Activated naive CD4-positive, alpha-beta T cell (primary cell): ENCODE measurements at regions not wholly inside any gene's neighbourhood (a gene's known extent, or its start where the extent isn't known, plus 50 kb on each side); places are given as distances from the start of the nearest gene placed in this dataset.
"Not testable (repeated sequence)": the region's sequence is repeated elsewhere in the genome, so short reads cannot be mapped to it uniquely, and the experiment has no call there.

Source experiments
- DNase-seq, 4 experiments: peaks; one replicate each; lab custom pipeline; 2025; lab: John Stamatoyannopoulos, UW

GRCh38 chr2:59326581-59327365, 1085.6 kb upstream of the FANCL start:
- DNase-seq: not testable (repeated sequence)

GRCh38 chr2:59322870-59323269, 1081.7 kb upstream of the FANCL start:
- DNase-seq: no peak

DNA sequence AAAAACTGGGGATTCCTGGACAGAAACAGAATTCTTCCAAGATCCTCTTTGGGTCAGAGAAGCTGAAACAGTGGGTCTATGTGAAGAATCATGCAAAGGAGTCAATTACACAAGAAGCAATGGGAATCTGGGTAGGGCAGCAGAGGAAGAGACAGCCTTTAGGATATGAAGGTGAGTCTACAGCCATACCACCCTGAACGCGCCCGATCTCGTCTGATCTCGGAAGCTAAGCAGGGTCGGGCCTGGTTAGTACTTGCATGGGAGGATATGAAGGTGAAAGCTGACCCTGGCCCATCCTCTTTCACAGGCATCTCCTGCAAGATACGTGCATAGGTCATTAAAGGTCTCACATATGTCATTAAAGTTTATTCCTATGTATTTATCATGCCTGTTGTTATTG, 1080.9 kb upstream of the FANCL start:
- no peak for DNase-seq

DNA sequence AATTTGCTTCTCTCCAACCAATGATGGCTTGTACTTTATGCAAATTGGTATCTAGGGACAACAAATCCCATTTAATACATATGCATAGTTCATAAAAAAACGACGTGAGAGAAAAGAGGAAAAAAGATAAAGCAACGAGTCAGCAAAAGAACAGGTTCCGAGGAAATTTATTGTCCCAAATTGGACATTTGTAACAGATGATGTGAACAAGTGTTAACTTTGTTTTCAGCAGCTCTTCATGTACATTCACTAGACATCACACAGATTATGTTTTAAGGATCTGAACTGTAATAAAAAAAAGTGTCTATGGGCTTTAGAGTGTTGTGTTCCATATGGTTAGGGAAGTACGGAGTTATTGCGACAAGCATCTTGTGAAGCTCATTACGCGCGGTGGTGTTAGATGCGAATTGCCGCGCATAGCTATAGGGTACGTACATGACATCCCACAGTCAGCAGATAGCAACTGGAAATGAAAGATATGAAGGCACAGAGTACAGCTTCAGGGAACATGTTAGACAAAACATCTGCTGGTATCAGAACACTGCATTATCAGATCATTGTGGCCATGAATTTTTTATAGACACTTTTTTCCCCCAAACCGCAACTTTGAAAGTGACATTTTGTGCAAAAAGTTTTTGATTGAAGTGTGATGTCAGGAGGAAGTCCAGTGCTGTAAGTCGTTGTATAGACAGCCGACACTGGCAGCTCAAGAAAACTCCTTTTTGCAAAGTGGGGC, 1073.1 kb upstream of the FANCL start:
- no peak for DNase-seq

DNA sequence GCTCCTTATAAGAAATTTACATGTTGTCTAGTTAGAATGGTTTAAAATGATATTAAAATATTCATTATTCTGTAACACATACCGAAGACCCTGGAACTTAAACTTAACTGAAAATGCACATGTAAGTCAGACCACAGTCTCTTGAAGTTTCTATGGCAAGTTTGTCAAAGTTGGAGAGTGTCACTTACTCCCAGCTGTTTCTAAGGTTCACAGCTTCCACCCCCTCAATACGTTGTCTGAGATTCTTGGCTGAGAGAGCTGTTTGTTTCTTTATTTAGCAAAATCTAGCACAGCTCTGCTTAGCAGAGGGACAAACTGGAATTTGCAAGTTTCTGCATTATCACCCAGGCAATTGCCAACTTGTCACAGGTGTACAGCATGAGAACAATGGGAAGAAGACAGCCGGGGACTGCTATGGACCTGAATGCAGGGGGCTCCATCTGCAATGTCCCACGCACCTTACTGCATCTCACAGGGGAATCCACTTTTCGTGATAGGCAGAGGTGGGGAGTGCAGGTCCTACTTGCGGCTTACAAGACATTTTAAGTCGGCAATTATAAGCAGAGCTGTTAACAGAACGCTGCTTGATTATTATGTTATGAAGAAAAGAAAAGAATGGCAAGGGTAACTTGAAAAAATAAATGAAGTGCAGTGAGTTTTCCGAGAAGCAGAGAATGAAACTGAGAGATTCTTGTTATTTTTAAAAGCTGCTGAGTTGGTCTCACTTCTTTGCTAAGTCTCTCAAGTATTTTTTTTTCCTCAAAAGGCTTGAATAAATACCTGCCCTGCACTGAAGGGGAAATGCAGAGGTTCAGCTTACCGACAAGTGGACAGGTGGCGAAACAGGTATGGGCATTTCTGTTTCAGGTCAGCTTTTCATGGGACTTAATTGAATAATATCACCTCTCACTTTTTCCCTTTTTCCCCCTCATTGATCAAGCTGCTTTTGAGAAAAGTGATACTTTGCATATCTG, 1072.1 kb upstream of the FANCL start:
- no peak for DNase-seq

- no peak for DNase-seq
These were observed 1070.9 kb upstream of the FANCL start for GRCh38 chr2:59312029-59312428.

GRCh38 chr2:59308108-59308507, 1067.0 kb upstream of the FANCL start:
- DNase-seq: no peak

DNA sequence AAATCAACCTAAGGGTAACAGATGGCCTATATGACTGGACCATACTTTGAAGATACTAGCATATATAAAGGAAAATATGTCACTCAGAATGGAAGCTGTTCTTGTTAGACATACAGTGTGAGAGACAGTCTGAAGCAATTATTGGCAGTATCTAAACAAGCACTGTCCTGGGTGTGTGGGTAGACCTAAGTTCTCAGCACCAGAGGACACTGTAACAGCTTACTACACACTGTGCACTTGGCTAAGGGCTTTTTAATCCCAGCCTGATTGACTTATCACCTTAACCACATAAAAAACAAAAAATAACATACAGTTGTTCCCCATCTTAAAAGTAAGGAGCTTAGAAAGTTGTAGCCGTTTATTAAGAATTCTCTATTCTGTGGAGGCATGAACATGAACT, 1066.1 kb upstream of the FANCL start:
- no peak for DNase-seq

DNA sequence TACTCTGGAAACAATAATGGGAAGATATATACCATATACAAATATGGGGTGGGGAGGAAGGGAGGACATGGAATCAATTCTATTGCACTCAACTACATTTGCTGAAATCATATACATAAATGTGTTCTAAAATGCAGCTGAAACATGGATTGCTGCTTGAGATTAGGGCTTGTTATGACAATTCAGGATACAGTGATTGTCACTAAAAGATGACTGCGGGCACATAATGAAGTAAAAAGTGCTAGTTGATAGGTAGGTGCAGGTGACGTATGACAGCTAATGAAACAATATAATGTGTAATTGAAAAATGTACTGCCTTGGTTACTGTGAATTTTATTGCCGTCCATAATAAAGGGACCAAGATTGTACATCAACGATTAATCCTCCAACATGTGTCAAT, 1062.1 kb upstream of the FANCL start:
- no peak for DNase-seq

GRCh38 chr2:59302683-59303082, 1061.6 kb upstream of the FANCL start:
- DNase-seq: no peak

GRCh38 chr2:59301466-59302402, 1060.6 kb upstream of the FANCL start:
- DNase-seq: no peak

DNA sequence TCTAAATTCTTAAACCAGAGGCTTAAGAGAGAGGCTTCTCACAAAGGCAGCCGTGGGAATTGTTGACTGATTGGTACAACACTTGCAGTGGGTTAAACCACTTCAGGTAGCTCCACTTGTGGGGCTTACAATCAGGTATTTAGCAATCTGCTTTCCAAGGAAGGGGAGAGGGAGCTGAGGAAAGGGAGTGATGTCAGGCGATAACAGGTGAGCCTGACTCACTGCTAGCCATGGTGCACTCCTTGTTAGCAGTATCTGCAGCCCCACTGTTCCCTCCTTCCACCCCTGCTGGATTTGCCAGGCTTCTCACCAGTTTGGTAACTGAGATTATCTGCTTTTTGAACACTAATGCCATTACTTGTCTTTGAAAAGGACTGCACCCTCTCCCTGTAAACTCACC, 1056.7 kb upstream of the FANCL start:
- DNase-seq: no peak

GRCh38 chr2:59296279-59296678, 1055.2 kb upstream of the FANCL start:
- DNase-seq: no peak

DNA sequence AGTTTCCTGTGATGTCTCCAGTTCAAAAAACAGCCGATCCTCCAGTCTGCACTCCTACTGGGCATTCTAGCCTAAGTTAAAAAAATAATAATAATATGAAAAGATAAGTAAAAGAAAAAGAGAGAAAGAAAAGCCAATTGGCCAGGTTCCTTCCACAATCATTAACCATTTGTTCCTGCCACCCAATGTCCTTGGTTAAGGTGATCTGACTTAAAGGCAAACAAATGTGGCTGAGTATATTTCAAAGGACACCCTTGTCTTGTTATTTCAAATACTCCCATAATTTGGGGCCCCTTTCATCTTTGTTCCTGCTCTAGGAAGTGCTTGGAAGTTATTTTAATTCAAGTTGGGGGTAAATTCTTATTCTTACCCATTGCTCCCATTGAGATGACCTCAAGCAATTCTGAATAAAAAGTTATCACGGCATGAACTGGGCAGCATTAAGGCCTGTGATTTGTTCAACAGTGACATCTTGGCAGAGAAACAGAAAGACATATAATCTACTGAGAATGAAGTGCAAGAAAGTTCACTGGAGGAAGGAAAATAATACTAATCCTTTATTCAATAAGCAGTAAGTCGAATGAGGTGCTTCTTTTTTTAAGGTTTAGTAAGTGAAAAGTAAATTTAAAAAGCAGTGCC, 1054.5 kb upstream of the FANCL start:
- no peak for DNase-seq

GRCh38 chr2:59288771-59289170, 1047.6 kb upstream of the FANCL start:
- DNase-seq: no peak

GRCh38 chr2:59282374-59283057, 1041.4 kb upstream of the FANCL start:
- no peak for DNase-seq

GRCh38 chr2:59277671-59278070, 1036.5 kb upstream of the FANCL start:
- no peak for DNase-seq

DNA sequence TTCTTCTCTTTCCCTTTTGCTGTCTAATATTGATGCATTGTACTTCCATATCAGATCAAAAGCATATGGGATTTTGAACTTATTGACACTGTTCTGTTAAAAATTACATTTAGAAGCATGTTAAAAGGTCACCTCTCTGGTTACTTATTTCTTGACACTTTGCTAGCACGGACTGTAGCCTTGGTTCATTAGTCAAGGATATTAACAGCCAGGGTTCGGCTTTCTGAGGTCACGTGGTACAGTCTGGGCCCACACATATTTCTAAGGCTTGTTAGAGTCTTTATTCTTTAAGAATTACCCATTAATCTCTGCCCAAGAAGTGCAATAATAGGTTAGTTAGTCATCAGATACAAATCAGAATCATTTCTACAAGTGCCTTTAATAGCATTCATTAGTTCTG, 1035.8 kb upstream of the FANCL start:
- DNase-seq: no peak

DNA sequence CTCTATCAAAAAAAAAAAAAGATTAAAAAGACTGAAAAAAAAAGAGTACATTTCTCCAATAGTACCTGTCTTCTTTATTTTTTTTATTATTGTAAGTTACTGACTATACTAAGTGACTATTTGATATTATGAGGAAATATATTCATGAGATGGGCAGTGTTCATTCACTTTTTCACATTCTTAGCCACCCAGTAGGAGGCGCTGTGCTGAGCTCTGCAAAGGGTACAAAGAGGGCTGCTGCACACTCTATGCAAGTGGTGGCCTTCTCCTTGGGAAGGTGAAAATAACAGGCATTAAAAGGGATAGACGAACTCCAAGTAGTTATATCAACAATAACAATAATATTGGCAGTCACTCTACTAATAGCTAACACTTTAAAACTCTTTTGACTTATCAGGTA, 1034.9 kb upstream of the FANCL start:
- DNase-seq: no peak

DNA sequence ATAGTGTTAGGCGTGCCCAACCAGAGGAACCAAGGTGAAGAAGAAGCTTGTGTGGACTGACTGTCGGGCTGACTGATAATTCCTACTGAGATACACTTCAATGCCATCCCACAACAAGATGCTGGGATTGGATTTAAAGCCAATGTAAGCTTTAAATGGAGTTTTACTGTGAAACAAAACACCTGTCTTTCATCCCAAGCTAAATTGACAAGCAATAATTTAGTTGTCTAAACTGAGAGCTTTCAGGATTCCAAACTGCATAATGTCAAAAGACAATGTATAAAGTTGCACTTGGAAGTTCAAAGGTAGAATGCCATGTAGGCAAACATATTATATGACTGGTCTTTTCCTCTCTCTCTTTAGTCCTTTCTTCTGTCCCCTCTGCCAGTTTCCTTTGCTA, 1025.3 kb upstream of the FANCL start:
- no peak for DNase-seq
